ENCODE measurements at regions not wholly inside any gene's neighbourhood (a gene's known extent, or its start where the extent isn't known, plus 50 kb on each side); places are given as distances from the start of the nearest gene placed in this dataset.

DNA sequence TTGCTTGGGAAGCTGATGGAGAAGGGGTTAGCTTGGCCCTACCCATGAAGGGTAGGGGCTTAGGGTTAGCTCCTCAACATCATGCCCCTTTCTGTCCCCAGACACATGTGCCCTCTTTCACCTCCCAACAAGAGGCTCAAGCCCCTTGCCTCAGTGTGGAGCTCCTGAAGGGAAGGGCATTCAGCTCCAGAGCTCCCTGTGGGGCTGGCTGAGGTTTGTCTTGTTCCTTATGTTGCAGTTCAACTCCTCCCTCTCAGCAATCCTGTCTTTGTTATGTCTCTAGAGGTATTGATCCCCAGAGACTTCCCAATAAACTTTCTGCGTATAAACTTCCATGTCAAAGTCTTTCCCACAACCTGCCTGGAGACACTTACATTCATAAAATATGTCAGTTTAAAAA lies 252.2 kb upstream of the SP4 start:
- Histone ChIP-seq H2AFZ (ENCODE audit: low read length) (no peak overlapping the region), H3K4me2 (ENCODE audit: low read length) (no peak overlapping the region), H3K9me3 (ENCODE audit: low read length) (no peaks in the 10 kb centered on the region), H3K4me3 (ENCODE audit: low read depth, low read length, poor library complexity, severe bottlenecking) (no peak overlapping the region), H4K20me1 (ENCODE audit: insufficient read depth, low read length) (no peaks in the 10 kb centered on the region), H3K4me1 (ENCODE audit: insufficient read depth, low read length, poor library complexity, severe bottlenecking) (no peaks in the 10 kb centered on the region), H3K9me2 (ENCODE audit: insufficient read depth, low read length) (no peaks in the 10 kb centered on the region), H3K27ac (ENCODE audit: low read depth, low read length, poor library complexity, severe bottlenecking) (no peak overlapping the region), H3K79me2 (ENCODE audit: insufficient read depth, low read depth, low read length) (no peaks in the 10 kb centered on the region), H3K36me3 (ENCODE audit: insufficient read depth, low read length) (no peaks in the 10 kb centered on the region)
- BruUV-seq (replicated peaks), result no TSS peak
- ChIA-PET POLR2A (no interaction called here), CTCF (ENCODE audit: unreplicated experiment) (no interaction called here)
- intact Hi-C loops (cut with micrococcal nuclease; ENCODE audit: unreplicated experiment), result no loop called here
- no peak for DNase-seq (ENCODE audit: low spot score)
- TF ChIP-seq, protein P1, sequence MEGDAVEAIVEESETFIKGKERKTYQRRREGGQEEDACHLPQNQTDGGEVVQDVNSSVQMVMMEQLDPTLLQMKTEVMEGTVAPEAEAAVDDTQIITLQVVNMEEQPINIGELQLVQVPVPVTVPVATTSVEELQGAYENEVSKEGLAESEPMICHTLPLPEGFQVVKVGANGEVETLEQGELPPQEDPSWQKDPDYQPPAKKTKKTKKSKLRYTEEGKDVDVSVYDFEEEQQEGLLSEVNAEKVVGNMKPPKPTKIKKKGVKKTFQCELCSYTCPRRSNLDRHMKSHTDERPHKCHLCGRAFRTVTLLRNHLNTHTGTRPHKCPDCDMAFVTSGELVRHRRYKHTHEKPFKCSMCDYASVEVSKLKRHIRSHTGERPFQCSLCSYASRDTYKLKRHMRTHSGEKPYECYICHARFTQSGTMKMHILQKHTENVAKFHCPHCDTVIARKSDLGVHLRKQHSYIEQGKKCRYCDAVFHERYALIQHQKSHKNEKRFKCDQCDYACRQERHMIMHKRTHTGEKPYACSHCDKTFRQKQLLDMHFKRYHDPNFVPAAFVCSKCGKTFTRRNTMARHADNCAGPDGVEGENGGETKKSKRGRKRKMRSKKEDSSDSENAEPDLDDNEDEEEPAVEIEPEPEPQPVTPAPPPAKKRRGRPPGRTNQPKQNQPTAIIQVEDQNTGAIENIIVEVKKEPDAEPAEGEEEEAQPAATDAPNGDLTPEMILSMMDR (conservative IDR thresholded peaks at IDR 0.05; ENCODE audit: low read length), result no peak
- TF ChIP-seq EZH2phosphoT487 (IDR thresholded peaks at IDR 0.05; ENCODE audit: borderline replicate concordance, low read depth, low read length), result no peak

DNA sequence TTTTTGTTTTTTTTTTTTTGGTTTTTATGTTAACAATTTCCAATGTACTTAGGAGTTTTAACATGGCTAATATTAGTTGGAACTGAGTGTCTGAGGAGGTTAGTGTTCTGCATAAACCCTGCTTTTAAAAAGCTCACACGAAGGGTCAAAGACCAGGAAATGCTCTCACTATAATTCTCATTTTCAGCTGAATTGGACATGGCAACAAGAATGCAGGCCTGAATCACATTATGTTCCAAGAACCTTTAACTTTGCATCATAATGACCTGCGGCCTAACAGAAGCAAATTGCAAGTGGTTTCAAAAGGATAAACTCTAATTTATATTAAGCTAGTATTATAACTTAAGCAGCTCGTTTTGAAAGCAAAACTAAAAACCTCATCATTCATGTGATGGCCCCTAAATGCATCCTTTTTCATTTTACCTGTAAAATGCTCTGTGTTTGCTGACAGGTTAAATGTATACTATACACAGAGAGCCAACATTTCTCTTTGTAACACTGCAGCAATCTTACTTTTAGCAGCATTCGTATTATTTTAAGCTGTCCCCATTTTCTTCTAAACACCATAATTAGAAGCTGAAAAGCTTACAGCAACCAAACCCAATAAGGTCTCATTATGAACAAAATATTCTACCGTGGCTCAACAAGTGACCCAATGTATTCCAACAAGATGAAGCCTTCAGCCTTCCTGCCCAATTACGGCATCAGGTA lies 242.8 kb upstream of the SP4 start:
- no peaks in the 10 kb centered on the region for H3K9me2 ChIP-seq (ENCODE audit: insufficient read depth, low read length)
- no peak overlapping the region for H2AFZ ChIP-seq (ENCODE audit: low read length)
- no peaks in the 10 kb centered on the region for H4K20me1 ChIP-seq (ENCODE audit: insufficient read depth, low read length)
- H3K4me2 ChIP-seq (ENCODE audit: low read length), result no peak overlapping the region
- no peak overlapping the region for H3K27ac ChIP-seq (ENCODE audit: low read depth, low read length, poor library complexity, severe bottlenecking)
- H3K79me2 ChIP-seq (ENCODE audit: insufficient read depth, low read depth, low read length), result no peaks in the 10 kb centered on the region
- no TSS peak for BruUV-seq (replicated peaks)
- no peaks in the 10 kb centered on the region for H3K4me1 ChIP-seq (ENCODE audit: insufficient read depth, low read length, poor library complexity, severe bottlenecking)
- no peaks in the 10 kb centered on the region for H3K36me3 ChIP-seq (ENCODE audit: insufficient read depth, low read length)
- POLR2A ChIA-PET, result no interaction called here
- no peak overlapping the region for H3K4me3 ChIP-seq (ENCODE audit: low read depth, low read length, poor library complexity, severe bottlenecking)
- CTCF ChIA-PET (ENCODE audit: unreplicated experiment), result no interaction called here
- intact Hi-C loops (cut with micrococcal nuclease; ENCODE audit: unreplicated experiment), result no loop called here
- DNase-seq (ENCODE audit: low spot score), result no peak
- TF ChIP-seq, protein P1 (conservative IDR thresholded peaks at IDR 0.05; ENCODE audit: low read length), result no peak
- no peak for TF ChIP-seq EZH2phosphoT487 (IDR thresholded peaks at IDR 0.05; ENCODE audit: borderline replicate concordance, low read depth, low read length)
- H3K9me3 ChIP-seq (ENCODE audit: low read length), result no peaks in the 10 kb centered on the region

DNA sequence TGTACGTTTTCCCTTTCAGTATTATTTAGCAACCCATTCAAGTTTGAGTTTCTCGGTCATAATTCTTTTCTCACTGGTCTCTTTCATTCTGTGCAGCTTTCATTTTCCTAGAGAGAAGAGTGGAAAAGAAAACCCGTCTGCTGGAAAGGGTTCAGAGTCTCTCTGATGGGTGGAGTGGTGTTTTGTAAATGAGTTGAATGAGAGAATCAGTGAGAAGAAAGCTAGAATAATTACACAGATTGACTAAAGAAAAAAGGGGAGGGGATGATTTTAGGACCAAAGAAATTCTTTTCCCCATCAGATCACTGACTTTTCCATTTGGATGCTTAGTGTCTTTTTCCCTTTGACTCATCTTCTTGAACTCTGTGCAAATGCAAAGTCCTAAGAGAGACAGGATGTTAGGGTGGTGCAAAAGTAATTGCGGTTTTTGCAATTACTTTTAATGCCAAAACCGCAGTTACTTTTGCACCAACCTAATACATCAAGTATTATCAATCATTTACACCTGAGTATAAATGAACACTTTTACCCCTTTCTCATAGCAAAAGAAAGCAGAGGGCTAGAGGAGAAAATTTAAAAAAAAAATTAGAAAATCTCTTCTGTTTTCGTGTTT lies 242.1 kb upstream of the SP4 start:
- DNase-seq (ENCODE audit: low spot score), result no peak
- Histone ChIP-seq H3K36me3 (ENCODE audit: insufficient read depth, low read length) (no peaks in the 10 kb centered on the region), H3K9me2 (ENCODE audit: insufficient read depth, low read length) (no peaks in the 10 kb centered on the region), H3K27ac (ENCODE audit: low read depth, low read length, poor library complexity, severe bottlenecking) (no peak overlapping the region), H3K9me3 (ENCODE audit: low read length) (no peaks in the 10 kb centered on the region), H3K79me2 (ENCODE audit: insufficient read depth, low read depth, low read length) (no peaks in the 10 kb centered on the region), H3K4me2 (ENCODE audit: low read length) (no peak overlapping the region), H4K20me1 (ENCODE audit: insufficient read depth, low read length) (no peaks in the 10 kb centered on the region), H3K4me1 (ENCODE audit: insufficient read depth, low read length, poor library complexity, severe bottlenecking) (no peaks in the 10 kb centered on the region), H3K4me3 (ENCODE audit: low read depth, low read length, poor library complexity, severe bottlenecking) (no peak overlapping the region), H2AFZ (ENCODE audit: low read length) (no peak overlapping the region)
- POLR2A ChIA-PET, result interaction anchor here (1.7 kb wide), 1 partner anchor 360 kb away, joined by 4 read pairs; no protein-coding TSS in a partner anchor
- no TSS peak for BruUV-seq (replicated peaks)
- TF ChIP-seq, protein P1 (conservative IDR thresholded peaks at IDR 0.05; ENCODE audit: low read length), result no peak
- TF ChIP-seq EZH2phosphoT487 (IDR thresholded peaks at IDR 0.05; ENCODE audit: borderline replicate concordance, low read depth, low read length), result no peak
- intact Hi-C loops (cut with micrococcal nuclease; ENCODE audit: unreplicated experiment), result no loop called here
- CTCF ChIA-PET (ENCODE audit: unreplicated experiment), result no interaction called here

Measured in OCI-LY7 (cell line).